ENCODE measurements at regions not wholly inside any gene's neighbourhood (a gene's known extent, or its start where the extent isn't known, plus 50 kb on each side); places are given as distances from the start of the nearest gene placed in this dataset.

GRCh38 chr2:129400826-129401225 is 578.6 kb upstream of the RAB6C start:
- TF ChIP-seq CTCF (IDR thresholded peaks at IDR 0.05) (no peak), POLR2A (IDR thresholded peaks at IDR 0.05) (no peak)

All from Peyer's patch (tissue), 4 donors.